GM19438 (cell line): ENCODE measurements at regions not wholly inside any gene's neighbourhood (a gene's known extent, or its start where the extent isn't known, plus 50 kb on each side); places are given as distances from the start of the nearest gene placed in this dataset.
"Not testable (repeated sequence)": the region's sequence is repeated elsewhere in the genome, so short reads cannot be mapped to it uniquely, and the experiment has no call there.

ENCODE experiments used
- ATAC-seq: cut with Tn5 transposase; IDR thresholded peaks from one replicate; pipeline ENCODE4 v1.9.1; 2021; ENCODE audit warnings: low read depth; ENCODE audit not compliant: unreplicated experiment

DNA sequence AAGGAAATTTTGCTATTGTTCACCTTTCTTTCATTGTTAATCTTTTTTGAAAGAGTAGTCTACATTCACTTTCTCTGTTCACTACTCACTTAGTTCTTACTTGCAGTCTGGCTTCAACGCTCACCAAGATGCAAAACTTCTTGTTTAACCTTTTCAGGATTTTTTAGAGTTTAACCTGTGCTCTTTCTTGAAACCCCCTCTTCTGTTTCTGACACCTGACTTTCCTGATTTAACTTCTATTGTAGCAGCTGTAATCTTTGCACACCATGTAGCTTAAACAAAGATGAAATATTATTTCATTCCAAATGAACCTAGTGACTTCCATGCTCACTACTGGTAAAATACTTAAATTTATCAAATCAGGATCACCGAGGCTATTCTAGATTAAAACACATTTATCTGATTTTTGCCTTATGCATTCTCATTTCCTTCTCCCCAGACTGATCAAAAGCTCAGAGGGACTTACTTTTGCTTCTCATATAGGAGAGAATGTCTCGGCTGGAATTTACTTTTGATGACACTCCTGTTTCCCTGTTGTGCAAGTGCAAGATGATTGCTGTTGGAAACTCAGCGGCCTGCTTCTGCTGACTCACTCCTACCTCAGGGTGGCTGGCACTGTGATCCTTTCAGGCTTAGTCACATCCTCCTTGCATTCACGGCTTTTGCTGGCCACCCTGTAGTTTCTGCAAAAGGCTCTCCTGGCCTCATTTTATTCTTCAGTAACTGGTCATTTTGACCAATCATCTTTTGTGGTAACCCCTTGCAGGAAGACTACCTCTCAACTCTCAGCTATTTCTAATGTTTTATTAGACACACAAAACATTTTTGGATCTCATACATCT lies 109.3 kb upstream of the IFNE start:
- ATAC-seq: no peak

- ATAC-seq: no peak
Measured at GRCh38 chr9:21592063-21592338, 109.9 kb upstream of the IFNE start.

GRCh38 chr9:21597284-21597683 lies 115.2 kb upstream of the IFNE start:
- ATAC-seq: no peak

DNA sequence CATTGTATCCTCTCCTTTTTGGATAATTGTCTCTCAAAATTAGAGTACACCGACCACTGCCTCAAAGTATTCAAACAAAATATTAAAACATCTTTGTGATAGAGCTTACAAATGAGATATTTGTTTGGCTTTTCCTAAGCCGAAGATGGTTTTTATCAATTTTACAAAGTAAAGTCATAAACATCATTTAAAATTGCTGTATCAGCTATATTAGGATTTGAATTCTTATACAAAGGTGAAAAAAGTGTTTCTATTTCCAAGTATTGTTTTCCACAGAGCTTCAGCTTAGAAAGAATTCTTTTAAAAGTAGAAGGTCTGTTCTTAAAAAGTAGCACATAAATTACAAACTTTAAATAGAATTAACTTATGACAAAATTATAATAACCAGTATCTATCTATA lies 116.6 kb upstream of the IFNE start:
- no peak for ATAC-seq

- ATAC-seq: no peak
Measured at GRCh38 chr9:21605489-21605931, 123.4 kb upstream of the IFNE start.

DNA sequence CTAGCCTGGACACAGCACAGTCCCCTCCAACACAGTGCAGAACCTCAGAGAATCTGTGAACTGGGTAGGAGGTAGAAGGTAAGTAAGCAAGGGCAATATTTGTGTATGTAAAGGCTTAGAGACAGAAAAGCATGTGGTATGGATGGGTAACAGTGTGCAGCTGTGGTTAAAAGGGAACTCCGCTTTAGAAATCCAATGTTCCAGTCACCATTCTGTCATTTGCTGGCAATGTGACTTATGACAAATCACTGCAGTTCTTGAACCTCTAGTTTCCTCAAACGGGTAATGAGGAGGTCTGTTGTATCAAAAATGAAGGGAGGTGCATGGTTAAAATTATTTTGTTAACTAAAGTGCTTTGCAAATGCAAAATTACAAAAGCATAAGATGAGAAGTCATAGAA lies 125.5 kb upstream of the IFNE start:
- ATAC-seq: no peak

DNA sequence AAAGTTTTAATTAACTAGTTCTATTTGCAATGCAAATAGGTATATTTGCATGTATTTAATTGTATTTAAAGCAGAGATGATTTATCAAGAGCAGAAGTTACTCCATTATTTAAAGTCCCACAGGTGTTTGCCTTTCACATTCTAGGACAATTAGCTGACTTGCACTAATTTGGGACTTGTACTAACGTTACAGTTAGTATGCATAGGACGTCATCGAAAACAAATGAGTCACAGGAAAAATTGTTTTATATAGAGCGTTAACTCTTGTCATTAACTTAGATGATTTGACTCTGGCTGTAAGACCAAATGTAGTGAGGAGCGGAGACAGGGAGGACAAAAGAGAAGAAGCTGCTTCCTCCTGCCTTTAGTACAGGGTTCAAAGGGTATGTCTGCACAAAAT lies 126.1 kb upstream of the IFNE start:
- ATAC-seq: no peak

GRCh38 chr9:21609506-21609905 lies 127.4 kb upstream of the IFNE start:
- no peak for ATAC-seq

DNA sequence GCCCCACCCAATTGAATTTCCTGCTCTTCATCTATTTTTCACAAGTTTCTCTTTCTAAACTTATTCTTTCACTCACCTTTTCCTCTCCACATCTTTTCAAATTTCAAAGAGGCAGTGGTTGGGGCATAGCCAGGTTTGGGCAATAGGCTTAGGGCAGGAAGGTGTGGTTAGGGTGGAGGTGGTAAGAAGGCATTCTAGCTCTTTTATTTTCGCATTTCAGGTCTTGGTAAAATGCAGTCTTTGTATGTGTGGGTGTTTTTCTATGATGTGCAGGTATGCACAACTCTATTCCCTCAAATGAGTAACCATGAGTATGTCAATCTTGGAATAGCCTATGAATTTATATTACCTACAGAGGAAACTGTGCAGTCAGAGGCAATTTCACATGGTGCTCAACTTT lies 129.8 kb upstream of the IFNE start:
- no peak for ATAC-seq

- ATAC-seq: no peak
Measured at GRCh38 chr9:21615018-21615417, 132.9 kb upstream of the IFNE start.

GRCh38 chr9:21615446-21615845 lies 133.3 kb upstream of the IFNE start:
- no peak for ATAC-seq

GRCh38 chr9:21616082-21616778 lies 134.1 kb upstream of the IFNE start:
- ATAC-seq: no peak

DNA sequence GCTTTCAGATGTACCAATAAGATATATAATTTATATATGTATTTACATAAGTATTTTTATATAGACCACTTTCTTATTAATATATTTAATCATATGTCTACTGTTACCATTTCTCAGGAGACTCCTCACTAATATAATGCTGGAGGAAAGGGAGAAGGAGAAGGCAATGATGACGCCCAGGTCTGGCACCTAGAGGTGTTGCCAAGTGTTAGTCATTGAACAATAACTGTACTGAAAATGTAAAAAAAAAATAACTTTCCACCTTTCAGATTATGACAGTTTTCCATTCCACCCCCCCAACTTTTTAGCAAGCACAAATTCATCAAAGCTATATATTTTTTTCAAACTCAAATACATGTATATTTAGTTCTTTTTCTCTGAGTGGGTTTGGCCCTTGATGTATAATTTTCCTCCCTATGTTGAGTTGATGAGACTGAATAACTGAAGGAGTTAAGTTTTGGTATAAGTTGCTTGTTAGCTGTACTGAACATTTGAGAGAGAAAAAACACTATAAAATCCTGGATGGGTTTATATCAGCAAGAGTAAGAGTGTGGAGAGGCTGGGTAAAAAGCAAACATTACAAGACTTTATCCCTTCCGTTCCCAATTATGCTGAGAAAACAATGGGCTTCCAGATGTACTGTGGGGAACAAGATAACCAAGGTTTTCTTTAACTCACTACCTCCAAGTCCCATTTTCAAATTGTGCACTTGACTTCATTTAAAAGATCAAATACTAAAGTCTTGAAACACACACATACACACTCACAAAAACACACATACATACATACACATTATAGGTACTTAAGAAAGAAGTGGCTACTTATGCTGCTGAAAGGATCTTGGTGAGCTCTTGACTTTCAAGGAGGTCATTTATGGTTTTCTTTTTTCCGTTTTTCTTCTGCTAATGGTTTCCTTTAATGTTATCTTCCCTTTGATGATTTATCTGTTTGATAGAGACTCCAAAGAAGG lies 142.8 kb upstream of the IFNE start:
- ATAC-seq: no peak

GRCh38 chr9:21626493-21626892 lies 144.4 kb upstream of the IFNE start:
- no peak for ATAC-seq

- not testable (repeated sequence) for ATAC-seq
Measured at GRCh38 chr9:21628954-21629353, 146.8 kb upstream of the IFNE start.

DNA sequence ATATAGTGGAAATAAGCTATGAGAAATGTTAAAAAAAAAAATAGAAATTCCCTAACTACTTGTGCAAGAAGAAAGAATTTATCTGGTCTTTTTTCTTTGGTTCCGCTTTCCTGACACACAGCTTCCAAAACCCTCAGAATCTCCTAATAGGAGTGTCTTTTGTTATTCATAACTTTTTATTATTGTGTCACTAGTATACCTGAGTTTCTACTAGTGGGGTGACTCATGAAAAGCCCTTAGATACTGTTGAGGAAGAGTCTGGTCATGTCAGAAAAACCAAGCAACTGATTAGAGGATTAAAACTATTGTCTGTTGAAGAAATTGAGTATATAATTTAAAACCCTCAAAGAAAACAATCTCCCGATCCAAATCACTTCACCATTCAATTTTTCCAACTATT lies 152.8 kb upstream of the IFNE start:
- no peak for ATAC-seq

GRCh38 chr9:21638104-21638503 lies 156.0 kb upstream of the IFNE start:
- ATAC-seq: no peak

DNA sequence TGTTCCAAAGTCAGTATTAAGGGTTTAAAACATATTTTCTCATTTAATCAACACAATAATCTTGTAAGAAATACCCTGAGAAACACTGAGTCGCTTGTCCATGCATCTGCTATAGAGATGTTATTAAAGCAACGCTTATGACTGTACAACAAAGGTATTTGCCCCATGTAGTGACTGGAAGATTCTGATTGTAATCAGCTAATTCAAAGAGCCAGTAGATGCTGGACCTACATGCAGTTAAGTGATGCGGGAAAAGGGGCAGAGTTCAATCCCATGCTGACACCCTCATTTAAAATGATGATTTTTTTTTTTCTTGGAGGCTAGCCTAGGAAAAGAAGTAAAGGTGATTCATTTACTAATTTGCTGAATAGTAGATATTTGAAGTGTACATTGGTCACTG lies 149.3 kb upstream of the MTAP start:
- ATAC-seq: no peak

- ATAC-seq: no peak
Measured at GRCh38 chr9:21653589-21653988, 148.8 kb upstream of the MTAP start.

DNA sequence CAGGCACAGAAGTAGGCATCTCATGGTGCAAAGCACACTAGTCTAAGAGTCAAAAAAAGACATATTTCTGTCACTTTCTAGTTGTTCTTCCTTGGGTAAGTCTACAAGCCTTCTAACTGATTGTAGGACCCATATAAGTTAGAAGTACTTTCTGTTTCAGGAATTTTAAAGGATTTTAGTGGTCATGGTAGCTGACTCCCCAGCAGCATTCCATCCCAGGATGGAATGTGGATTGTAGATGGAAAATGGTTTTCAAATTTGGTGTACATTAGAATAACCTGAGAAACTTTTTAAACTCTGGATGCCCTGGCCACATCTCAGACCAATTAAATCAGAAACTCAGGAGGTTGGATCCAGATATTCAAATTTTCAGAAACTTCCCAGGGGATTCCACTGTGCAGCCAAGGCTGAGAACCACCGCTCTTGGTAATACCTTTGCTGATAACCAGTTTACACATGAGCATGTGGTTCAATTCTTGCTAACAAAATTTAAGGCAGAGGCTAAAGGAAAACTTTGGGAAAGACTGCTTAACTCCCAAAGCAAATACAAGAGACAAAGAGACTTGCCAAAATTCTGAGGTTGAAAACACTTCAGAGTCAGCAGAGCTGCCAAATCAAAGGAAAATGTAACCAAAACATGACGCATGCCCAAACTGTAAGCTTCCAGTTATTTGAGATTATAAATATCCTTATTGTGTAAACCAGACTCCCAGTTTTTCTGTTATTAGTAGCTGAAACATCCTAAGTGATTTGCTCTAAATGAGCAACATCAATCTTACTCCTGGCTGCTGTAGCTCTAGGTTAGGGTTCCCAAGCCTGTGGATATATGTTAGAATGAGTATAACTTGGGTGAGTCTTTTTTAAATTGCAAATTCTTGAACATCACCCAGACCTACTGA lies 145.4 kb upstream of the MTAP start:
- no peak for ATAC-seq
